NCI-H345 treated with DMSO at 0.1 percent for 48 hours (cell line): ENCODE measurements at regions not wholly inside any gene's neighbourhood (a gene's known extent, or its start where the extent isn't known, plus 50 kb on each side); places are given as distances from the start of the nearest gene placed in this dataset.

Experiments
- DNase-seq: peaks from one replicate; lab custom pipeline; 2025; ENCODE audit not compliant: unreplicated experiment; lab: John Stamatoyannopoulos, UW

DNA sequence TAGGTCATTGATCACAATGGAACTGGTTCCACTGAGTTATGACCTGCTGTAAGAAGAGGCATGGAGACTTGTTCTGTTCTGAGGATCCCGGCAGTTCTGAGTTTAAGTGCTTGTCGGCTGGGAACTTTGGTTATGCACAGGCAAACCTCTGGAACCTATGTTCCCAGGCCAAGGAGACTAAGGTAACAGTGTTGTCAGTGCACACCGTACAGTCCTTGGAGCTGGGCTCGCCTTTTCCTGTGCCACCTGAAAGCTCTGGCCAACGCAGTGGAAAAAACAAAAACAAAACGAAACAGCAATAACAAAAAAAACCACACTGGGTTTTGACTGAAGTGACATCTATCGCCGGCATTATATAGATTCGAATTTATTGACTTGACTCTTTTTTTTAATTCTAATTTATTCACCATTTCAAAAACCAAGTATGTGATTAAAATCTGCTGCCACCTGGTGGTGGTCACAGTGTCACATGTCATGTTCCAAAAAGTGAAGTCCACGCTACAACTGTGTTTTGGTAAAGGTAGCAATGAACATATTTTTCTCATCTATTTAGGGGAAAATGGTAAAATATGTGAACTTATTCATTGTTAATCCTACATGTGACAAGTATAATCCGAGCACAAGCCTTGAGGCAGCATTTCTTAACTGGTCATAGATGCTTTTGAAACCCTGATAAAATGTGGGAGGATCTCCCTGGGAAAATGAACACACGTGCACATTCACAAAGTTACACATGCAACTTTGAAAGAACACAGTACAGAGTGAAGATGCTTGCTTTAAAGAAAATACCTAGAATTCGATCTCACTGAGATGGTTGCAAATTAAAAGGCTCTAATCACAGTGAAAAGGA, 113.8 kb upstream of the PPP2R2D start:
- DNase-seq = peak; percentile 18

GRCh38 chr10:131787961-131788360, 112.8 kb upstream of the PPP2R2D start:
- DNase-seq = no peak

GRCh38 chr10:131788386-131788785, 112.4 kb upstream of the PPP2R2D start:
- DNase-seq = no peak

GRCh38 chr10:131789516-131789915, 111.3 kb upstream of the PPP2R2D start:
- no peak for DNase-seq

- DNase-seq = no peak
Measured at GRCh38 chr10:131790021-131790420, 110.8 kb upstream of the PPP2R2D start.

DNA sequence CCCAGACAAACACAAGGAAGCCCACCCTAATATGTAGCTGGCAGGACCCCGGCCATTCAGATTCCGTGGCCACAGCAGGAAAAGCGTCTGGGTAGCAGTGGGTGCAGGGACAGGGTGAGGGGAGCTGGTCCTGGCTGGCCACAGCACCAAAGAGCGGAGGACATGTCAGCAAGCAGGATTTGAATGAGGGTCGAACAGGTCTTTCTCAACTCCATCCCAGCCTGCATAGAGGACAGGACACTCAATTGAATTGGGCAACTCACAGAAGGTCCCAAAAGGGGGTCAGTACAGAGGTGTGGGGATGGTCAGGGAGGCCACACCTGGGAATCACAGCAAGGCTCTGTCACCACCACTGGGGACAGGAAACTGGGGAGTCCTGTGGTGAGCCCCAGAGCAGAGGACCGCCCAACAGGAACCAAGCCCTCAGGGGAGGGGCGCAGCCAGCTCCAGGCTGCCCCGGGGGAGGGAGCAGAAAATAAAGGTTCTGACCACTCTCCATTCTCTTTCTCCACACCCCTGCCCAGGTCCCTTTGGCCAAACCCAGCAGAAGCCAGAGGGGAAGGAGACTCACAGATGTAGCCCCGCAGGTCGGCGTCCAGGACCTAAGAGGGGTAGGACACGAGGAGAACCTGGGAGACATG, 108.7 kb upstream of the PPP2R2D start:
- no peak for DNase-seq

- DNase-seq = no peak
Measured at GRCh38 chr10:131792809-131793208, 108.0 kb upstream of the PPP2R2D start.

DNA sequence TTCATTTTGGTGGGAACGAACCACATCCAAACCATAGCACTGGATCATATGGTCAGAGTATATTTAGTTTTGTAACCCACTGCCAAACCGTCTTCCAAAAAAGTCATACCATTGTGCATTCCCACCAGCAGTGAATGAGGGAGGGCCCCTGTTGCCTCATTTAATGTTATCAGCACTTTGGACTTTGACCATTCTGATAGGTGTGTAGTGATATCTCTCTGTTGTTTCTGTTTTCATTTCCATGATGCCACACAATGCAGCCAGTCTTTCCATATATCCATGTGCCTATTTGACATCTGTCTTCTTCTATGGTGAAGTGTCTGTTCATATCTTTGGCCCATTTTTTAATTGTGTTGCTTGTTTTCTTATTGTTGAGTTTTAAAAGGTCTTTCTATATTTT, 105.0 kb upstream of the PPP2R2D start:
- no peak for DNase-seq

DNA sequence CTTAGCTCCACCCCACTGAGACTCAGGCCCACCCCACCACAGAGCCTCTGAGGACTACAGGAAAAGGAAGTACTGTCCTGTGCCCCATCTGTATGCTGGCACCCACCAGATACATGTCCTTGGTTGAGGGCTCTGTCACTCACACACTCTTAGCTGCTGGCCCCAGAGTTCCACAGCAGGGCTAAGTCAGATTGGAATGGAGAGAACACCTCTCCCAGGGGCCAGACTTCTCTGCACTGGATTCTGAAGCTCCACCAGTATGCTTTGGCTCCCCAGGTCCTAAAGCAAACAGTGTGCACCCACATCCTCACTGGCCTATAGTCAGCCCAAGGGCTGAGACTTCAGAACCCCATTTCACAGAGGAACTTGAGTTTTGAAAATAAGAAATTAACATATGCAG, 103.2 kb upstream of the PPP2R2D start:
- DNase-seq = no peak

DNA sequence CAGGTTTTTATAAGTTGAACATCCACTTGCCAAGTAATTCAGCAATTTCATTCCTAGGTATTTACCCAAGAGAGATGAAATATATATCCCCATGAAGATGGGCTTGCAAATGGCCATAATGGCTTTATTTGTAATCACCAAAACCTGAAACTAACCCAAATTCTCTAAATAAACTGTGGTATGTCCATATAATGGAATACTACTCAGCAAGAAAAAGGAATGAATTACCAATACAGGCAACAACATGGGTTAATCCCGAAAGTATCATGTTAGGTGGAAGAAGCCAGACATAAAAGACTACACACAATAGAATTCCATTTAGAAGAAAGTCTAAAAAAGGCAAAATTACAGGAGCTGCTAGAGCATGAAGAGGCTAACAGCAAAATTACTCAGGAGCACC, 101.4 kb upstream of the PPP2R2D start:
- DNase-seq = no peak

GRCh38 chr10:131802156-131802915, 98.5 kb upstream of the PPP2R2D start:
- no peak for DNase-seq

DNA sequence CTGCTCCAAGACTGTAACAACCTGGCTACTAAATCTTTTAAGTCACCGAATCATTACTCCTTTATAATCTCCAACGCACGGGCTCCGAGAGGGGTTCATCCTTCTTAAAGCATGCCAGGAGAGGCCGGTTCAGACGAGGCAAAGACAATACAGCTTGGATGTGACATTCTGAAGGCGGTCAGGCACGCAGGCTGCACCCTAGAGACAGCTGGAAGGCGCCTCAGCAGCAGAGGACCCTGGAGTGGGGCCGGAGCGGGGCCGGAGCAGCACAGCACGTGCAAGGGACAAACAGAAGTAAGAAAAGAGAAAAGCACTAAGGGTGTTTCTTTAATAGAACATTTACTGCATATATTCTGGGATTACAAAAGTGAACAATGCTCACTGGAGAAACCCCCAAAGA, 97.8 kb upstream of the PPP2R2D start:
- DNase-seq = no peak

- DNase-seq = no peak
Measured at GRCh38 chr10:131803860-131804425, 96.9 kb upstream of the PPP2R2D start.

- DNase-seq = no peak
Measured at GRCh38 chr10:131804551-131805295, 96.1 kb upstream of the PPP2R2D start.

DNA sequence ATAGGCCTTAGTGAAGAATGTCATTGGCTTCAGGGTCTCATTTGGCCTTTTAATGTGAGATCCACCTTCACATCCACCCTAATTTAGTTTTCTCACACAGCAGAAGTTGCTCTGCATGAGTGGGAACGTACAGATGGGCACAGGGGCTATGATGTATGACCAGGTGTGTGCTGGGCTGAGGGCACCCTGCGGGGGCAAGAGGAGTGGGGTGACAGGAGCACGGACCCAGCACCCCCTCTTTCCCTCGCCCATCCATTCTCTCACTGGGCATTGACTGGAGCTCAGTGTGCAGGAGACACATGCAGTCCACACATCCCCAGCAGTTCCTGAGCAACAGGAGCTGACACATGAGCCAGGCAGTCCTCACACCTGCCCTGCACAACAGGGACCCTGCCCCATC, 95.1 kb upstream of the PPP2R2D start:
- DNase-seq = no peak

DNA sequence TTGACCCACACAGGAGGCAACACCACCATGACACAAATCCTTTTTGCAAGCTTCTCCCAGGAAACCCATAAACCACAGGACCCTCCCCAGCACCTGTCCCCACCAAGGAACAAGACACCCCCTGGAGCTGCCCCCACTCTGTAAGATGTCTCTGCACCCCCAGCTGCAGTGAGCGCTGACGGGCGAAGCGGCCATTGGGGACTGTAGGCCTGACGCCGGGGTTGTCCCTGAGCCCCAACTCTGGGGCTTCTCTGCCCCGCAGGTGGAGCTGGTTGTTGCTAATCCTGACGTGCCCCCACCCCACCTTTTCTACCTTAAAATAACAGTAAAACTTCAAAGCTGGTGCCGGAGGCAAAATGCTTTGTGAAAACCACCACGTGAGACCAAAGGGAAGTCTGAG, 94.7 kb upstream of the PPP2R2D start:
- no peak for DNase-seq

GRCh38 chr10:131806646-131807317, 94.0 kb upstream of the PPP2R2D start:
- DNase-seq = no peak

DNA sequence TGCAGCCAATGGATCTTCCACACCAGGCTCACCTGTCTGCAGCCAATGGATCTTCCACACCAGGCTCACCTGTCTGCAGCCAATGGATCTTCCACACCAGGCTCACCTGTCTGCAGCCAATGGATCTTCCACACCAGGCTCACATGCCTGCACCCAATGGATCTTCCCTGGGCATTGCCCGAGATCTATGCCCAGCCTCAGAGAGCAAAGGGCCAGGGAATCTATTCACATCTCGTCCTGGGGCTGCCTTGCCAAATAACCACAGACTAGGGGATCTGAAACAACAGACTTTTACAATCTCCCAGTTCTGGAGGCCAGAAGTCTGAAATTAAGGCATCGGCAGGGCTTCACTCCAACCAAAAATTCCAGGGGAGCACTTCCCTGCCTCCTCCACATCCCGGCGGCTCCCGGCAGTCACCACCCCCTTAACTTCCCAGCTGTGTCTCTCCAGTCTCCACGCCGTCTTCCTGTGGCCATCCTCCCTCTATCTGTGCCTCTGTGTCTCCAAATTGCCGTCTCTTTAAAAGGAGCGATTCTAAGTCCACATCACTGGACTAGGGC, 92.4 kb upstream of the PPP2R2D start:
- DNase-seq = no peak

DNA sequence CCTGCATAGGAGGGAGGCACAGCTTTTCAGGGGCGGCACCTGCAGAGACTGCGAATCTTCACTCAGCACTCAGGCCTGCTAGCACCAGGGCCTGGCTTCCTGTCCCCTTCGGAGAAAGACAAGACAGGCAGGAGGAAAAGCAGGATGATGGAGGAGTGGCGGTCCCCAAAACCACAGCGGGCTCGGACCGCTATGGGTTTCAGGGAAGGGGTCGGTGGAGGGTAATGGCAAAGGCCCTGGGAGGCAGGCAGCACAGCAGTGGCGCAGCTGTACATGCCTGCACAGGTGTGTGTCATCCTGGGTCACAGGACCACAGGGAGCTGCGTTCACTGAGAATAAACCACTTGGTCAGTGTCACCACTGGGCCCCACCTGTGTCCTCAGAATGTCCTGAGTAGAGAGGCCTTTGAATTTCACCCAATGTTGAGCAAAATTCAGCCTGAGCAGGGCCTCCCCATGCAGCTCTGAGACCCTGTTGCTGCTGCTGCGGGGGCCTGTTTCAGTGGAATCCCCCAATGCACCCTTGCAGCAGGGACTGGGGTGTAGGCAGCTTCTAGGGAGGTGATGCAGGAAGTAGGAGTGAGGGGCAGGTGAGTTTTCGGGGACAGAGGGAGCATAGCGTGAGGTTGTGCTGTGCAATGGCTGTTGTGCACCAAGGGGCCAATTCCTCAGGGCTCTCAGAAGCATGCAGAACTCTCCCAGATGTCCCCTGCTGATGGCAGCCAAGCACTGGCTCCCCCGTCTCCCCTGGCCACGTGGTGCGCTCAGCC, 90.6 kb upstream of the PPP2R2D start:
- no peak for DNase-seq
